Liver (tissue), 8 donors: ENCODE measurements at regions not wholly inside any gene's neighbourhood (a gene's known extent, or its start where the extent isn't known, plus 50 kb on each side); places are given as distances from the start of the nearest gene placed in this dataset.

Source experiments
- DNase-seq: peaks from one replicate; pipeline ENCODE4 v3.0.0-alpha.2; 2017; ENCODE audit warnings: low spot score
- H3K27ac ChIP-seq, 2 donors: one replicate each; pipeline ENCODE4 v1.7.0; 2013; ENCODE audit warnings: inconsistent platforms in 2 of 2, low read length in 2 of 2, control low read depth in 1 of 2, low read depth in 1 of 2, mild to moderate bottlenecking in 1 of 2
- H3K27me3 ChIP-seq, 4 donors: one replicate each; pipeline versions ENCODE4 v1.6.1 to v1.7.0; 2013; ENCODE audit warnings: low read length in 3 of 4, inconsistent platforms in 1 of 4, mild to moderate bottlenecking in 1 of 4, moderate library complexity in 1 of 4; ENCODE audit not compliant: control insufficient read depth in 4 of 4, insufficient read depth in 4 of 4
- H3K36me3 ChIP-seq, 4 donors: one replicate each; pipeline versions ENCODE4 v1.6.1 to v1.7.0; 2013; ENCODE audit warnings: low read length in 3 of 4, mild to moderate bottlenecking in 3 of 4, low read depth in 1 of 4, moderate library complexity in 1 of 4; ENCODE audit not compliant: control insufficient read depth in 4 of 4, insufficient read depth in 3 of 4
- H3K4me1 ChIP-seq, 4 donors: one replicate each; pipeline versions ENCODE4 v1.6.1 to v1.7.0; 2013; ENCODE audit warnings: low read length in 3 of 4, mild to moderate bottlenecking in 3 of 4, moderate library complexity in 1 of 4; ENCODE audit not compliant: control insufficient read depth in 4 of 4, insufficient read depth in 4 of 4
- H3K4me3 ChIP-seq, 3 donors: one replicate each; pipeline versions ENCODE4 v1.6.1 to v1.7.0; 2013; ENCODE audit warnings: low read length in 3 of 3, control low read depth in 1 of 3, low read depth in 1 of 3, mild to moderate bottlenecking in 1 of 3
- H3K9ac ChIP-seq, 2 donors: one replicate each; pipeline ENCODE4 v1.7.0; 2013; ENCODE audit warnings: low read length in 2 of 2, mild to moderate bottlenecking in 2 of 2, moderate library complexity in 2 of 2, control low read depth in 1 of 2, low read depth in 1 of 2
- H3K9me3 ChIP-seq, 4 donors: one replicate each; pipeline versions ENCODE4 v1.6.1 to v1.7.0; 2013; ENCODE audit warnings: low read length in 3 of 4; ENCODE audit not compliant: control insufficient read depth in 4 of 4
- EGR1 ChIP-seq, 2 donors: IDR thresholded peaks; 2 replicates each; pipeline ENCODE4 v1.6.1; 2016 to 2018; ENCODE audit warnings: antibody characterized with exemption in 2 of 2, low read depth in 2 of 2
- FOXA1 ChIP-seq: IDR thresholded peaks from 2 replicates; pipeline ENCODE4 v1.6.1; 2016; ENCODE audit warnings: antibody characterized with exemption
- FOXA2 ChIP-seq: IDR thresholded peaks from 2 replicates; pipeline ENCODE4 v1.6.1; 2016; ENCODE audit warnings: antibody characterized with exemption
- GABPA ChIP-seq, 2 donors: IDR thresholded peaks in 1 of 2; conservative IDR thresholded peaks in 1 of 2; 2 replicates each; pipeline ENCODE4 v1.6.1; 2016; ENCODE audit warnings: antibody characterized with exemption in 2 of 2, mild to moderate bottlenecking in 1 of 2, moderate library complexity in 1 of 2
- HNF4A ChIP-seq, 2 donors: conservative IDR thresholded peaks; 2 replicates each; pipeline ENCODE4 v1.6.1; 2016; ENCODE audit warnings: antibody characterized with exemption in 2 of 2, mild to moderate bottlenecking in 2 of 2
- JUND ChIP-seq, 2 donors: IDR thresholded peaks; 2 replicates each; pipeline ENCODE4 v1.6.1; 2016; ENCODE audit warnings: antibody characterized with exemption in 2 of 2
- NR2F2 ChIP-seq: IDR thresholded peaks from 2 replicates; pipeline ENCODE4 v1.6.1; 2016; ENCODE audit warnings: antibody characterized with exemption
- RAD21 ChIP-seq, 2 donors: IDR thresholded peaks; 2 replicates each; pipeline ENCODE4 v1.6.1; 2016; ENCODE audit warnings: antibody characterized with exemption in 2 of 2, mild to moderate bottlenecking in 2 of 2
- RXRA ChIP-seq, 2 donors: IDR thresholded peaks; 2 replicates each; pipeline ENCODE4 v1.6.1; 2017 to 2018; ENCODE audit warnings: antibody characterized with exemption in 2 of 2, mild to moderate bottlenecking in 1 of 2
- SP1 ChIP-seq: IDR thresholded peaks from 2 replicates; pipeline ENCODE4 v1.6.1; 2018; ENCODE audit warnings: antibody characterized with exemption, mild to moderate bottlenecking
- TAF1 ChIP-seq: conservative IDR thresholded peaks from 2 replicates; pipeline ENCODE4 v1.6.1; 2016; ENCODE audit warnings: antibody characterized with exemption, mild to moderate bottlenecking
- YY1 ChIP-seq: IDR thresholded peaks from 2 replicates; pipeline ENCODE4 v1.6.1; 2016; ENCODE audit warnings: antibody characterized with exemption, mild to moderate bottlenecking
- WGBS: extraction: QIAGEN DNeasy Blood & Tissue Kit; methylation state at CpG from one replicate; pipeline ENCODE4 v1.1.7; 2013; 5-methylcytosine and 5-hydroxymethylcytosine counted together
- TF ChIP-seq, protein P1 (sequence below): IDR thresholded peaks from 2 replicates; pipeline ENCODE4 v1.6.1; 2016; ENCODE audit warnings: antibody characterized with exemption
- TF ChIP-seq, protein P2 (sequence below): fragments of 150-350 bp; IDR thresholded peaks from 2 replicates; pipeline ENCODE4 v1.5.1; 2017; ENCODE audit warnings: improper control_type of control experiment, low read depth, low read length; ENCODE audit not compliant: missing input control
- TF ChIP-seq, protein P3 (sequence below): IDR thresholded peaks from 2 replicates; pipeline ENCODE4 v1.6.1; 2016; ENCODE audit warnings: antibody characterized with exemption
- donor health status: healthy.
- donor health status: healthy.
- donor health status: healthy.
- donor health status: healthy.
- donor health status: healthy.

DNA sequence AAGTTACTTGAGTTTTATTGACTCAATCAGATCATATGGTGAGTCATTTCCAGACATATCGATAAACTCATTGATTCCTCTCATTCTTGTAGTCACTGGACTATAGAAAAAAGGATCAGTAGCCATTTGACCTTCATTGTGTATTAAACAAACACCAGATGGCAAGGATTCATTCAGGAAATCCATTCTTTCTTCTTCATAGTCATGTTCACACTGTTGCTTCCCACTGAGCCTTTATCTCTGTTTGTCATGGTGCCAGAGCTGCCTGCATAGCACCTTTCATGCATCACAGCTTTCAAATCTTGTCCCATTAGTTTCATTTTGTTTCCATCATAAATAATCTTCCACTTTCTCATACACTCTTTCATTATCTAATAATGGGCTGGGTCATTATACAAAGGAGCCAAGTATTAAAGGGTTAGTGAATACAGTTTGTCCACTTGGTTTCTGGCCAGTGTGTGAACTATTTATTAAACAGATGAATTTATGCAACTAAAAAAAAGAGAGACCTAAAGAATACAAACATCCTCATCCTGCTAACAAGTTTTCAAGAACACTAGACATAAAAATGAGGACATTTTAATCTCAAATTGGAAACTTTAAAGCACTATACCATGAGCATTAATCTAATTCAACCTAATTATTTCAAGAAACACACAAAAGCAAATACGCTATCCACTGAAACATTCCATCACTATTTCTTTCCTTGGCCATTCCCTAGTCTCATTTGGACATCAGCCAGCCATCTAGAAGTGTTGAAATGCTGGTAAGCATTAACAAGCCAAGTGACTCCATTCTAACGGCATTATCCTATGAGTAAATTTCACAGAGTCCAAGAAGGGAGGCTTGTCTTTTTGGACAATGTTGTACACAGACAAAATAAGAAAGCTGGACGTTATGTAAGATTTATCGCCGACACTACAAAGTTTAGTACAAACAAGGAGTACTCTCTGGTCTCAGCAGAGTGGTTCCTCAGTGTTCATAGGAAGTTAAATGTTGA is 476.5 kb downstream of the FOXG1 start:
- no peak for DNase-seq
- Histone ChIP-seq H3K9ac (no peak overlapping the region), H3K27ac (no peak overlapping the region), H3K27me3 (no peaks in the 10 kb centered on the region), H3K4me1 (no peaks in the 10 kb centered on the region), H3K9me3 (no peaks in the 10 kb centered on the region), H3K4me3 (no peak overlapping the region), H3K36me3 (no peaks in the 10 kb centered on the region)
- 74% methylated on average over 6 of the region's 6 CpGs for WGBS
- TF ChIP-seq NR2F2 (no peak), SP1 (no peak), GABPA (IDR thresholded peaks at IDR 0.05 in 1 of 2, conservative IDR thresholded peaks at IDR 0.05 in 1 of 2) (no peak)
- TF ChIP-seq, protein P1, sequence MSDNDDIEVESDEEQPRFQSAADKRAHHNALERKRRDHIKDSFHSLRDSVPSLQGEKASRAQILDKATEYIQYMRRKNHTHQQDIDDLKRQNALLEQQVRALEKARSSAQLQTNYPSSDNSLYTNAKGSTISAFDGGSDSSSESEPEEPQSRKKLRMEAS = no peak

DNA sequence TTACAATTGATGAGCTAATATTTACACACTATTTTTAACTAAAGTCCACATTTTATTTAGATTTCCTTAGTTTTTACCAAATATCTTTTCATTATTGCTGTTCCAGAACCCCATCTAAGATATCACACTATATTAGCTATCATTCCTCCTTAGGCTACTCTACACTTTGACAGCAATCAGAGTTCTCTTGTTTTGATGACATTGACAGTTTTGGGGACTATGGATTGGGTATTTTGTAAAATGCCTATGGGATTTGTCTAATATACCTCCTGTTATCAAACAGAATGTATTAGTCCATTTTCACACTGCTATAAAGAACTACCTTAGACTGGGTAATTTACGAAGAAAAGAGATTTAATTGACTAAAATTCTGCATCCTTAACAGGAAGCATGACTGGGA is 489.1 kb downstream of the FOXG1 start:
- H3K9me3 ChIP-seq = no peaks in the 10 kb centered on the region
- H3K4me3 ChIP-seq = no peak overlapping the region
- no peaks in the 10 kb centered on the region for H3K36me3 ChIP-seq
- H3K27ac ChIP-seq = no peak overlapping the region
- no peaks in the 10 kb centered on the region for H3K27me3 ChIP-seq
- 61% methylated on average over 1 of the region's 1 CpG for WGBS
- no peaks in the 10 kb centered on the region for H3K4me1 ChIP-seq
- DNase-seq = no peak
- TF ChIP-seq RAD21 (IDR thresholded peaks at IDR 0.05) = no peak
- TF ChIP-seq RXRA (IDR thresholded peaks at IDR 0.05) = no peak
- no peak for TF ChIP-seq JUND (IDR thresholded peaks at IDR 0.05)
- no peak for TF ChIP-seq GABPA (IDR thresholded peaks at IDR 0.05 in 1 of 2, conservative IDR thresholded peaks at IDR 0.05 in 1 of 2)
- TF ChIP-seq EGR1 (IDR thresholded peaks at IDR 0.05; ENCODE audit: low read depth in 2 of 2) = no peak
- no peak for TF ChIP-seq YY1
- no peak for TF ChIP-seq HNF4A (conservative IDR thresholded peaks at IDR 0.05)
- TF ChIP-seq FOXA2 = no peak
- TF ChIP-seq SP1 = no peak
- TF ChIP-seq FOXA1 = no peak
- no peak overlapping the region for H3K9ac ChIP-seq

DNA sequence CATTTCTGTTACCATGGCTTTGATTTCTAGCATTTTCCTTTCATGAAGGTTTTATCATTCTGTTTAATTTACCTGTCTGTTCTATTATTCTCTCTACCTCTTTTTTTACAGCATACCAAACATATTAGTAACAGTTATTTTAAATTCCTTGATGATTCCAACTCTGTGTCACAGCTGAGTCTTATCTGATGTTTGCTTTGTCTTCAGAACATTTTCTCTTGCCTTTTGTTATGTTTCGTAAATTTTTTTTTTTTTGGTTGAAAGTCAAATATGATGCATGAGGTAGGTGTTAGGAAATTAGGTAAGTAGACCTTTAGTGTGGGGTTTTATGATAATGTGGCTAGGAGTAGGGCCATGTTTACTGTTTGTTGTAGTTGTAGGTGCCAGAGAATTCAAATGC is 496.4 kb downstream of the FOXG1 start:
- H3K4me3 ChIP-seq = no peak overlapping the region
- no peak overlapping the region for H3K9ac ChIP-seq
- 64% methylated on average over 1 of the region's 1 CpG for WGBS

DNA sequence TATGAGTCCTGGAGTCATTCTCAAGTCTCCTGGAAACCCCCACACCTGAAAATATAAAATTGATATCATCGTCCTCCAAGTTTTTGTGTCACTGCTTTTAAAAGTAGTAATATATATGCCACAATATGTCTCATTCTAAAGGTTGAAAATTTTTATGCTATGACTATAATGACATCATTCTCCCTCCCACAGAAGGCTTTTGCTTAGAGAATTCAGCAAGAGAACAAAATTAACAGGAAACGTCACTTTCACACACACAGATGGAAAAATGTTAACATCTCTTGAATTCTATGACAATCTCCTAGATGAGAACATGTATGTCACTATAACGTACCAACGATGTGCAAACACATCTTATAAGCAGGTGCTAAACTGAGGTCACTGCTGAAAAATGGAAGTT is 498.3 kb downstream of the FOXG1 start:
- H3K4me3 ChIP-seq = no peak overlapping the region
- no peak for DNase-seq
- no peak for TF ChIP-seq NR2F2
- TF ChIP-seq FOXA1 = no peak
- TF ChIP-seq, protein P2, sequence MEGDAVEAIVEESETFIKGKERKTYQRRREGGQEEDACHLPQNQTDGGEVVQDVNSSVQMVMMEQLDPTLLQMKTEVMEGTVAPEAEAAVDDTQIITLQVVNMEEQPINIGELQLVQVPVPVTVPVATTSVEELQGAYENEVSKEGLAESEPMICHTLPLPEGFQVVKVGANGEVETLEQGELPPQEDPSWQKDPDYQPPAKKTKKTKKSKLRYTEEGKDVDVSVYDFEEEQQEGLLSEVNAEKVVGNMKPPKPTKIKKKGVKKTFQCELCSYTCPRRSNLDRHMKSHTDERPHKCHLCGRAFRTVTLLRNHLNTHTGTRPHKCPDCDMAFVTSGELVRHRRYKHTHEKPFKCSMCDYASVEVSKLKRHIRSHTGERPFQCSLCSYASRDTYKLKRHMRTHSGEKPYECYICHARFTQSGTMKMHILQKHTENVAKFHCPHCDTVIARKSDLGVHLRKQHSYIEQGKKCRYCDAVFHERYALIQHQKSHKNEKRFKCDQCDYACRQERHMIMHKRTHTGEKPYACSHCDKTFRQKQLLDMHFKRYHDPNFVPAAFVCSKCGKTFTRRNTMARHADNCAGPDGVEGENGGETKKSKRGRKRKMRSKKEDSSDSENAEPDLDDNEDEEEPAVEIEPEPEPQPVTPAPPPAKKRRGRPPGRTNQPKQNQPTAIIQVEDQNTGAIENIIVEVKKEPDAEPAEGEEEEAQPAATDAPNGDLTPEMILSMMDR = no peak
- TF ChIP-seq EGR1 (IDR thresholded peaks at IDR 0.05; ENCODE audit: low read depth in 2 of 2) = no peak
- no peak for TF ChIP-seq YY1
- no peak for TF ChIP-seq RAD21 (IDR thresholded peaks at IDR 0.05)
- no peak for TF ChIP-seq GABPA (IDR thresholded peaks at IDR 0.05 in 1 of 2, conservative IDR thresholded peaks at IDR 0.05 in 1 of 2)
- TF ChIP-seq, protein P3, sequence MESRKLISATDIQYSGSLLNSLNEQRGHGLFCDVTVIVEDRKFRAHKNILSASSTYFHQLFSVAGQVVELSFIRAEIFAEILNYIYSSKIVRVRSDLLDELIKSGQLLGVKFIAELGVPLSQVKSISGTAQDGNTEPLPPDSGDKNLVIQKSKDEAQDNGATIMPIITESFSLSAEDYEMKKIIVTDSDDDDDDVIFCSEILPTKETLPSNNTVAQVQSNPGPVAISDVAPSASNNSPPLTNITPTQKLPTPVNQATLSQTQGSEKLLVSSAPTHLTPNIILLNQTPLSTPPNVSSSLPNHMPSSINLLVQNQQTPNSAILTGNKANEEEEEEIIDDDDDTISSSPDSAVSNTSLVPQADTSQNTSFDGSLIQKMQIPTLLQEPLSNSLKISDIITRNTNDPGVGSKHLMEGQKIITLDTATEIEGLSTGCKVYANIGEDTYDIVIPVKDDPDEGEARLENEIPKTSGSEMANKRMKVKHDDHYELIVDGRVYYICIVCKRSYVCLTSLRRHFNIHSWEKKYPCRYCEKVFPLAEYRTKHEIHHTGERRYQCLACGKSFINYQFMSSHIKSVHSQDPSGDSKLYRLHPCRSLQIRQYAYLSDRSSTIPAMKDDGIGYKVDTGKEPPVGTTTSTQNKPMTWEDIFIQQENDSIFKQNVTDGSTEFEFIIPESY = no peak
- no peak for TF ChIP-seq RXRA (IDR thresholded peaks at IDR 0.05)
- no peak for TF ChIP-seq FOXA2
- no peak for TF ChIP-seq HNF4A (conservative IDR thresholded peaks at IDR 0.05)
- no peaks in the 10 kb centered on the region for H3K4me1 ChIP-seq
- H3K9me3 ChIP-seq = no peaks in the 10 kb centered on the region
- H3K27ac ChIP-seq = no peak overlapping the region
- no peaks in the 10 kb centered on the region for H3K27me3 ChIP-seq
- 64% methylated on average over 4 of the region's 4 CpGs for WGBS
- no peak overlapping the region for H3K9ac ChIP-seq
- H3K36me3 ChIP-seq = no peaks in the 10 kb centered on the region

More for the DNA sequence above, 496.4 kb downstream of the FOXG1 start:
- no peaks in the 10 kb centered on the region for H3K4me1 ChIP-seq
- TF ChIP-seq NR2F2 (no peak), RAD21 (IDR thresholded peaks at IDR 0.05) (no peak), TAF1 (no peak)
- no peaks in the 10 kb centered on the region for H3K27me3 ChIP-seq
- no peaks in the 10 kb centered on the region for H3K36me3 ChIP-seq
- no peak for DNase-seq
- no peak overlapping the region for H3K27ac ChIP-seq
- no peaks in the 10 kb centered on the region for H3K9me3 ChIP-seq
